Uterus (tissue), 3 donors: ENCODE measurements at regions not wholly inside any gene's neighbourhood (a gene's known extent, or its start where the extent isn't known, plus 50 kb on each side); places are given as distances from the start of the nearest gene placed in this dataset.

Source experiments
- DNase-seq, 2 donors: peaks; one replicate each; pipeline ENCODE4 v3.0.0-alpha.2; 2019 to 2020
- H3K27ac ChIP-seq, 2 donors: fragments of 200-600 bp; sonication (generic); 1 replicate in 1 of 2; 2 replicates in 1 of 2; pipeline ENCODE4 v1.5.1; 2016 to 2018
- H3K27me3 ChIP-seq, 2 donors: fragments of 200-600 bp; sonication (generic); one replicate each; pipeline ENCODE4 v1.5.1; 2018 to 2019; ENCODE audit warnings: control low read depth in 1 of 2
- H3K36me3 ChIP-seq, 2 donors: fragments of 200-600 bp; sonication (generic); one replicate each; pipeline ENCODE4 v1.5.1; 2019; ENCODE audit warnings: control low read depth in 1 of 2
- H3K4me1 ChIP-seq, 2 donors: fragments of 200-600 bp; sonication (generic); one replicate each; pipeline ENCODE4 v1.5.1; 2018 to 2019; ENCODE audit warnings: control low read depth in 1 of 2
- H3K4me3 ChIP-seq, 2 donors: fragments of 200-600 bp; sonication (generic); 1 replicate in 1 of 2; 2 replicates in 1 of 2; pipeline ENCODE4 v1.5.1; 2018 to 2019; ENCODE audit warnings: mild to moderate bottlenecking in 1 of 2
- H3K9me3 ChIP-seq, 2 donors: fragments of 200-600 bp; sonication (generic); one replicate each; pipeline ENCODE4 v1.5.1; 2019; ENCODE audit warnings: control low read depth in 1 of 2
- CTCF ChIP-seq, 4 experiments: fragments of 200-600 bp in 2 of 4; fragments of 450-650 bp in 2 of 4; sonication (generic) in 2 of 4; IDR thresholded peaks; one replicate each; pipeline ENCODE4 v1.5.1; 2016 to 2019; ENCODE audit warnings: antibody characterized with exemption in 4 of 4, mild to moderate bottlenecking in 2 of 4, moderate library complexity in 1 of 4
- POLR2A ChIP-seq, 2 donors: fragments of 450-650 bp; IDR thresholded peaks; one replicate each; pipeline ENCODE4 v1.6.1; 2016; ENCODE audit warnings: antibody characterized with exemption in 2 of 2, mild to moderate bottlenecking in 1 of 2, moderate library complexity in 1 of 2
- intact Hi-C: fragments of 100-400 bp; cut with DNase I; formaldehyde crosslinking; loops from one replicate; pipeline ENCODE4 v1.15.1; 2023; ENCODE audit warnings: low total_unique reads
- donor health status: DM: yes; HTN: yes; CAD: no.

GRCh38 chr22:49255154-49255553, 572.5 kb downstream of the BRD1 start:
- no peaks in the 10 kb centered on the region for H3K9me3 ChIP-seq
- peak in 1 of 2 donors; percentile 4 for DNase-seq
- H3K36me3 ChIP-seq = no peaks in the 10 kb centered on the region
- no peak for TF ChIP-seq CTCF (IDR thresholded peaks at IDR 0.05)
- TF ChIP-seq POLR2A (IDR thresholded peaks at IDR 0.05) = no peak
- intact Hi-C loops = no loop called here
- H3K27ac ChIP-seq = no peak overlapping the region
- H3K4me1 ChIP-seq = no peaks in the 10 kb centered on the region
- no peaks in the 10 kb centered on the region for H3K27me3 ChIP-seq
- no peak overlapping the region for H3K4me3 ChIP-seq

GRCh38 chr22:49253656-49254055, 574.0 kb downstream of the BRD1 start:
- intact Hi-C loops = no loop called here
- TF ChIP-seq CTCF (IDR thresholded peaks at IDR 0.05) (no peak), POLR2A (IDR thresholded peaks at IDR 0.05) (no peak)
- H3K36me3 ChIP-seq = no peaks in the 10 kb centered on the region
- no peak overlapping the region for H3K27ac ChIP-seq
- no peaks in the 10 kb centered on the region for H3K9me3 ChIP-seq
- no peak for DNase-seq
- H3K4me1 ChIP-seq = no peaks in the 10 kb centered on the region
- no peak overlapping the region for H3K4me3 ChIP-seq
- H3K27me3 ChIP-seq = no peaks in the 10 kb centered on the region

- Histone ChIP-seq H3K4me3 (no peak overlapping the region), H3K4me1 (no peaks in the 10 kb centered on the region), H3K9me3 (no peaks in the 10 kb centered on the region), H3K27me3 (no peaks in the 10 kb centered on the region), H3K27ac (no peak overlapping the region), H3K36me3 (no peaks in the 10 kb centered on the region)
- intact Hi-C loops = no loop called here
- no peak for DNase-seq
- no peak for TF ChIP-seq CTCF (IDR thresholded peaks at IDR 0.05)
These were observed 576.3 kb downstream of the BRD1 start for GRCh38 chr22:49251371-49251770.

- intact Hi-C loops = no loop called here
- H3K27me3 ChIP-seq = no peaks in the 10 kb centered on the region
- no peak overlapping the region for H3K27ac ChIP-seq
- H3K4me3 ChIP-seq = no peak overlapping the region
- no peaks in the 10 kb centered on the region for H3K36me3 ChIP-seq
- peak in 1 of 2 donors; percentile 4 for DNase-seq
- no peaks in the 10 kb centered on the region for H3K9me3 ChIP-seq
- no peaks in the 10 kb centered on the region for H3K4me1 ChIP-seq
- TF ChIP-seq CTCF (IDR thresholded peaks at IDR 0.05) (no peak), POLR2A (IDR thresholded peaks at IDR 0.05) (no peak)
These were observed 580.3 kb downstream of the BRD1 start for GRCh38 chr22:49247194-49247924.

GRCh38 chr22:49244466-49245420, 582.9 kb downstream of the BRD1 start:
- intact Hi-C loops = no loop called here
- H3K4me3 ChIP-seq = no peak overlapping the region
- no peaks in the 10 kb centered on the region for H3K27me3 ChIP-seq
- no peak overlapping the region for H3K27ac ChIP-seq
- DNase-seq = peak in 1 of 2 donors; percentile 6
- no peaks in the 10 kb centered on the region for H3K4me1 ChIP-seq
- H3K36me3 ChIP-seq = no peaks in the 10 kb centered on the region
- TF ChIP-seq CTCF (IDR thresholded peaks at IDR 0.05) (no peak), POLR2A (IDR thresholded peaks at IDR 0.05) (no peak)
- no peaks in the 10 kb centered on the region for H3K9me3 ChIP-seq
